Right renal cortex interstitium (tissue), 3 donors: ENCODE measurements at regions not wholly inside any gene's neighbourhood (a gene's known extent, or its start where the extent isn't known, plus 50 kb on each side); places are given as distances from the start of the nearest gene placed in this dataset.

ENCODE experiments used
- DNase-seq, 3 donors: peaks; one replicate each; pipeline ENCODE4 v3.0.0-alpha.2; 2013; ENCODE audit warnings: low read depth in 3 of 3, low spot score in 2 of 3

- no peak for DNase-seq
Measured at GRCh38 chr20:18992418-18992817, 178.8 kb downstream of the SCP2D1 start.

GRCh38 chr20:18995455-18995854 lies 181.9 kb downstream of the SCP2D1 start:
- no peak for DNase-seq

DNA sequence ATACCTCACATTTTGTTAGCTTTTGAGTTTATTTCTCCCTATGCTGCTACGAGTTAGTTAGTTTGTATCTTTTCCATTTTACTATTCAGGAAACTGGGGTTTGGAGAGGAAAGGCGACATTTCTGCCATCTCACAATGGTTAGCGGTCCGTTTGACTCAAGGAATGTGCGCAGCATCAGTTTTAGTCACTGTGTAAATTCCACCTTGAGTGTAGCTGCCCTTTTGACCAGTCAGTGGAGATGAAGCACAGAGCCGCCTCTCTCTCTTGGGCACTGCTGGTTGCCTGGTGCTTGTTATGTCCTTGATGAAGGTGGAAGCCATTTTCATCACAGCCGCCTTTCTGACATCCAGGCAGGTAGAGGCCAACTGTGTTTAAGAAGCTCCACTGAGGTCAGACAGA lies 185.5 kb downstream of the SCP2D1 start:
- DNase-seq: no peak

DNA sequence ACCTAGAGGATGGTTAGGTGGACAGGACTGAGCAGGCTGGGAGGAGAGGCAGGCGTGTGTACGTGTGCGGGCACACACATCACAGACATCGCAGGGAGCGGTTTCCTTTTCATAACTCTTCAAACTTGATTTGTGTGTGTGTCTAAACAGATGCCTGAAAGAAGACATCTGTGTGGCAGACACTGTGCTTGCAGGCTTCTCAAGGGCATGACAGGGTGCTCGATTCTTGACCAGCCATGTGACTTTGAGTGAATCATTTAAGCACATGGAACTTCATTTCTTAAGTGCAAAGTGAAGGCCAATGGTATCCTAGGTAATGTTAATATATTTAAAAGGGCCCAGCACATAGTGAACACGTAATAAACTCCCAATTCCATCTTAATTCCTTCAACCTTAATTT lies 186.5 kb downstream of the SCP2D1 start:
- DNase-seq: no peak

DNA sequence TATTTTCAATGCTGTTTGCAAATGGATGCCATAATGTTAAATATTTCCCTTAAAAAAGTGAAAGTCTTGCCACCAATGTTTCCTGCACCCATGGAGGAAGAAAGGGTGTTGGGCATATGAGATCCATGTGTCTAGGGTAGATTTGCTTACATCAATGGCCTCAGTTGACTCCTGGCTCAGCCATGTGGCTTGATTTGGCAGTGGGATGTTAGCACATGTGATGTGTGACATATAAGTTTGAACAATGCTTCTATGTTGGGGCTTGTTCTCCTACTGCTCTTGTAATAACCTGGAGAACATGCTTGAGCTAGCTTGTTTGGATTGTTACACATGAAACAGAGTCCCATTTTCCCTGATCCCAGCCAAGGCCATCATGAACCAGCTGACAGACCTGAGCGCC lies 187.6 kb downstream of the SCP2D1 start:
- no peak for DNase-seq

- no peak for DNase-seq
Measured at GRCh38 chr20:19003366-19004336, 190.1 kb downstream of the SCP2D1 start.

- no peak for DNase-seq
Measured at GRCh38 chr20:19004975-19005374, 191.4 kb downstream of the SCP2D1 start.

DNA sequence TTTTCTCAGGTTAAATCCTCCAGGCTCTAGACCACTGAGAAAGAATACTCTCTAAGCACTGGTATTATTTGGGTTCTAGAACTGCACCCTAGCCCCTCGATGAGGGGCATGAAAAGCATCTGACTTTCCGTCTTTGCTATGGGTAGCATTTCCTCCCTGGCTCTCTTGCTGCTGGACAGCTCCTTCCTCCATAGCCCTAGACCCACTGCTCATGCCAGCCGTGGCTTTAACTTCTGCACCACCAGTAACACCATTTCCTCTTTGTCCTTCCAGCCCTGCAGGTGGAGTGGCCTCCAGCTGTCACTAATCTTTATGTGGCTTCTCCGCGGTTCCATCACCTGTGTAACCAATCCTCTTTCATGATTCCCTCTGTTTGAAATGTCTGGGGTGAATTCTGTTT lies 194.9 kb downstream of the SCP2D1 start:
- no peak for DNase-seq

DNA sequence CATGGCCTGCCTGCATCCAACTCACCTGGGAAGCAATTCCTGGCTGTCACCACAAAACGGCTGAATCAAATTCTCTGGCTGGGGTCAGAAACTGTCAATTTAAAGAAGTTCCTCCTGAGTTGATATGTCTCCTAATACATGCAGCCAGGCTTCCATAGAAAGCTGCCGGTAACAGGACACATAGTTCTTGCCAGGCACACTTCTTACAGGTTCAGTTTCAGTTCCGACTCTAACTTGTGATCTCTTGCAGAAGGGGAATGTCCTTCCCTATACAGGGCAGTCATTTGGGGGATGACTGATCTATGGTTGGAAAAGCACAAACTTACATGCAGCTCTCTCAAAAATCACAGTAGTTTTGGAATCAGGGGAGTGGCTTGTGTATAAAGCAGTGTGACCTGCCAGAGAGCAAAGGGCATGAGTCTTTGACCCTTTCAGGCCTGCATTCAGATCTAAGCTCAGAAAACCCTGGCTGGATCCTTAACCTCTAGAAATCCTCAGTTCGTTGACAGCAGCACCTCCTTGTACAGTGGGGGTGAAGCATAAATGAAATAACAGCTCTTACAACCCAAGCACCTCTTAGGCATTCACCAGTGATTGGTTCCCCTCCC lies 195.6 kb downstream of the SCP2D1 start:
- no peak for DNase-seq

DNA sequence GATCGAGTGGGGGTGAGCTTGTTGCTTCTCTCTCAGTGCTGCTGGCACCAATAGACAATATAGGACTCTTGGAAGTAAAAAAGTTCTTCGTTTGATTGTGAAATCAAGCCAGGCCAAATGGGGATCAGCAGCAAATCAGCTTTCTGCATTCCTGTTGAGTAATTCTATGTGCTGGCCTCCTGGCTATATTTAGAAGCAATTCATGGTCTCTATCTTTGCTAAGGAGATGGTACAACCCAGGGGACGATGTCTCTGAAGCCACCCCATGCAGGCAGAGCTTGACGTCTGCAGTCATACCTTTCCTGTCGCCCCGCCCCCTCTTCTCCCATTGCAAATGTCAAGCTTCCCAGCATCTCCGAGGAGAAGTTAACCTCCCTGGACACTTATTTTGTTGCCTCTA lies 199.1 kb downstream of the SCP2D1 start:
- DNase-seq: no peak

DNA sequence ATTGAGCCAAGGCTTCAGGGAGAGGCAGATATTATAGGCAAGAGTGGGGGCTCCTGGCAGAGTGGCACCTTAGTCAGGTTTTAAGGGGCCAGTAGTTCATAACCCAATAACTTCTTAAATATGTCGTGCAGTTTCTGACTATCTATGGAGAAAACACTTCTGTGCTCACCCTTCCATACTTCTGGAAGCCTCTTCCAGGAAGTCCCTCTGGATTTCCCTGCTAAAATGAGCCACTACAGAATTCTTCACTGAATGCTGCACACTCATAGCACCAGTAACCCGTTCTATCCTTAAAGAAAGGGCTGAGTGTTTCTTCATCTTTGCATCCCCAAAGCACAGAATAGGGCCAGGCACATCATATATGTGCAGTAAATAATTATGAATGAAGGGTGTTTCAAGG lies 198.5 kb upstream of the SLC24A3 start:
- no peak for DNase-seq

- DNase-seq: no peak
Measured at GRCh38 chr20:19015351-19016139, 196.9 kb upstream of the SLC24A3 start.

- DNase-seq: no peak
Measured at GRCh38 chr20:19016140-19016497, 196.3 kb upstream of the SLC24A3 start.

- DNase-seq: no peak
Measured at GRCh38 chr20:19017104-19017690, 195.2 kb upstream of the SLC24A3 start.

- DNase-seq: no peak
Measured at GRCh38 chr20:19018881-19019280, 193.6 kb upstream of the SLC24A3 start.

DNA sequence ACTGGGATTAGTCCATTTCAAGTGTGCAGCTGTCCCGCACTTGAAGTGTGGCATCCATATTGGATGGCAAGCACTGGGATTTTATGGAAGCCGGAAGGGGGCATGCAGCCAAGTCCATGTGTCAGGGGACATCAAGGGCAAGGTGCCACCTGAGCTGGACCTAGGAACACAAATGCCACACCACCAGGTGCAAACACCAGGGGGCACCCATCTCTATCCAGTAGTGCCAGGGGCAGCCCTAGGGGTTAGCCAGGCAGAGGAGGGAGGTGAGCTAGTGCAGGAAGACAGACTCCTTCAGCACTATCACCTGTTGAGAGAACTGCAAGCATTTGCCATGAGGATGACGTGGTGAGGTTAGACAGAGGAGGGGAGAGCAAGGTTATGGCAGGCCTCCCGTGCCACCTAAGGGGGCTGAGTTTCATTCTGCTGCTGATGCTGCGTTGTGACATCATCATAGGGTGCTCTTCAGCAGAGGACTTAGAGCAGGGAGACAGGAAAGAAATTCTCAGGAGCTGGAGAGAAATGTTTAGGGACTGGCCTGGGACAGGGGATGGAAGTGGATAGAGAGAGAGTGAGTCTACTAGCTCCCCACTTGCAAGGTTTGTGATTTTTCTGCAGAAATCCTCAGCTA lies 192.6 kb upstream of the SLC24A3 start:
- DNase-seq: no peak

DNA sequence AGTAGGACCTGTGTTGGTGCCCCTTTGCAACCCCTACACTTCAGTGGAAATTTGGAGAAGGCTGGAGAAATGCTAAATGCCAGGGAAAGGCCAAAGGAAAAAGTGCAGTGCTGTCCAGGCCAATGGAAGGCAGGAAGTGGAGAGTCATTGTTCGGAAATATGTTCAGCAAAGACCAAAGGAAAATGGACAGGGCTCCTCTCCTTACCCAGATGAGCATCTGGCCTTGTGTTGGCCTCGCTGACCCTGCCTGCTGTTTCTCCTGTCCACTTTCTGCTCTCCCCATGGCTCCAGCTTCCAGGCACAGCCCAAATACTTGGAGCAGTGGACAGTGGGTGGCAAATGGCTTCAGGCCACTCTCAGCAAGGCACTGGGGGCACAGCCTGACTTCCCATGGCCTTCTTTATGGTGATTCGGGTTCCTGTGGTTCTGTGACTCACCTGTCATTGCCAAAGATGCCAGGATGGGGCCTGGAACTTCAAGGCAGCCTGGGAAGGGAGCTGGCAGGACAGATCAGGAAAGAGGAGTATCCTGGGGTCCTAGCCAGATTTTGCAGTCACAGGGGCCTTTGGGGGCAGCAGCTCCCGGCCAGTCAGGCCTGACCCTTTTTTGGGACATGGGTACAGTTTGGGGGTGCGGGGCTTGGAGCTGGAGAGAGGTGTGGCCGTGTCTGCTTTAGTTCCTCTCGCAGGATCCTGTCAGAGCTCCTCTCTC lies 190.9 kb upstream of the SLC24A3 start:
- DNase-seq: no peak

DNA sequence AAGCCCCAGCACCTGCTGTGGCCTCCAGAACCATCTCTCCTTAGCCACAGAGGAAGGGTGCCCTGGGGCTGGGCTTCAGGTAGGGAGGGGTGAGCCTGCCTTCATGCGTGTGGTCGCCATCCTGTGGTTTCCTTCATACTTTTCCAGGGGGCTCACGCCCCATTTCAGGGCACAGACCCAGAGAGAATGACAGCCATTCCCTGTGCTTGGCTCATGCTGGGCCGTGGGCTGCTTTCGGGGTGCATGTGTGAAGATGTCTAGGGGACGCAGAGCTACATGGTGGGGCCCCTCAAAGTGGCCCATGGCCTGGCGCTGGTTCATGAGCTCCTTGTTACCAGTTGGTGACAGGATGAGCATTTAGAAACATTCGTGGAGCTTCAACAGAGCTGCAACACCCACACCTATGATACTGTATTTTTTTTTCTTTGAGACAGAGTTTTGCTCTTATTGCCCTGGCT lies 190.3 kb upstream of the SLC24A3 start:
- no peak for DNase-seq

DNA sequence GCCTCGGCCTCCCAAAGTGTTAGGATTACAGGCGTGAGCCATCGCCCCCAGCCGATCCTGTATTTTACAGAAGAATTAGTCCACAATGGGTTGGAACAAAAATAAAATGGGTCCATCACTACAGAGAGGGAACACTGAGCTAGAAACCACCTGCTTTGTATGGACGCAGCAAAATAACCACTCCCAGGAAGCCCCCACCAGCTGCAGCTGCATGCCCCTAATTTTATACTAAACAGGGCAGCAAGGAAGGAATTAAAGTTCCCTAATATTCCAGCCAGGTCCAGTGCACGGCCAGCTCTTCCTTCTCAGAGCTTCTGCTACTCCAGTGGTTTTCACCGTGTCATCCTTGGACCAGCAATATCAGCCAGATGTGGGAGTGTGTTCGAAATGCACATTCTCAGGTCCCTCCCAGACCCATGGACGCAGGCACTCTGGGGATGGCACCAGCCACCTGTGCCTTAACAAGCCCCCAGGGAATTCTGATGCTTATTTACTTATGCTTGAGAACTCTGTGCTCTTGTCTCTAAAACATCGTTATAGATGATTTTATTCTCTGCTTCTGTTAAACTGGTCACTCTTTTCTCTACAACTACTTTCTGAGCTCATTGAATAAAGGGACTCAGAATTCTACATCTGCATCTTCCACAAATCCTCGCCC lies 189.5 kb upstream of the SLC24A3 start:
- DNase-seq: no peak
